Stimulated activated CD4-positive, alpha-beta T cell treated with anti-CD3 and anti-CD28 coated beads, Interleukin-1b, Interleukin-23, amount 100 ng/mL, for 4 hours (primary cell): ENCODE measurements at regions not wholly inside any gene's neighbourhood (a gene's known extent, or its start where the extent isn't known, plus 50 kb on each side); places are given as distances from the start of the nearest gene placed in this dataset.
"Not testable (repeated sequence)": the region's sequence is repeated elsewhere in the genome, so short reads cannot be mapped to it uniquely, and the experiment has no call there.

ENCODE experiments used
- DNase-seq, 2 donors: peaks; one replicate each; pipeline ENCODE4 v3.0.0-alpha.2; 2020; ENCODE audit warnings: low read depth in 2 of 2

GRCh38 chr5:101390151-101390908, 487.2 kb upstream of the ST8SIA4 start:
- DNase-seq = no peak

DNA sequence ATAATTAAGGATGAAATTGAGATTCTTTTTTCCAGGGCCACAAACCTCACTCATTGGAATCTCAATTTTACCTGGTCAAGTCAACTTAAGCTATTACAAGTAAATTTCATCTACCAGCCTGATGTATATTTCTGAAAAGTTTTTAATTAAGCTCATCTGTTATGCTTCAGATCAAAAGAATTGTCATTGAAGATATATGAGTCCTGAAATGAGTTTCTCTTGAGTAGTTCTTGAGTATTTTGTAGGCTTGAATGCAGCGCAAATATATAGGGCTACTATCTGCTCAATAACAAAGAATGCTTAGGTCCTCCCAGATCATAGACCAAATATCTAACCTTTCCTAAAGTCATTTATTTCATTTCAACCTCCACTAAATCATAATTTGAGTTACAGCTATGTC, 482.2 kb upstream of the ST8SIA4 start:
- DNase-seq = no peak

DNA sequence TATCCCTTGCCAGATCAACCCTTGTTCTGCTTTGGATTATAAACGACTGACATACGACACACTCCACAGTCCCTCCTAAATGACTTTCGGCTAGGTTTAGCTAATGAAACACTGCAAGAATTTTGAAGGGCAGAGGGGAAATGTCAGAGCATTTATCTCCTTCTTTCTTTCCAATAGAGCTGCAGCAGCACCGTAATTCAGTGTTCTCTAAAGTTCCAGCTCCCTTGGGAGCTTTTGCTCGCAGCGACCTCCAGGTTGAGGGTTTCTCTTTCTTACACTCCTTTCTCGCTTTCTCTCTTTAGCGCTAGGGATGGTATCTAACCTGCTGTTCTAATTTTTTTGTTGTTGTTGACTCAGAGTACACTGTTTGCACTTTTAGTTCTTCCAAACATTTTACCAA, 467.1 kb upstream of the ST8SIA4 start:
- DNase-seq = no peak

GRCh38 chr5:101364469-101364868, 461.4 kb upstream of the ST8SIA4 start:
- no peak for DNase-seq

GRCh38 chr5:101362067-101362466, 459.0 kb upstream of the ST8SIA4 start:
- no peak for DNase-seq

DNA sequence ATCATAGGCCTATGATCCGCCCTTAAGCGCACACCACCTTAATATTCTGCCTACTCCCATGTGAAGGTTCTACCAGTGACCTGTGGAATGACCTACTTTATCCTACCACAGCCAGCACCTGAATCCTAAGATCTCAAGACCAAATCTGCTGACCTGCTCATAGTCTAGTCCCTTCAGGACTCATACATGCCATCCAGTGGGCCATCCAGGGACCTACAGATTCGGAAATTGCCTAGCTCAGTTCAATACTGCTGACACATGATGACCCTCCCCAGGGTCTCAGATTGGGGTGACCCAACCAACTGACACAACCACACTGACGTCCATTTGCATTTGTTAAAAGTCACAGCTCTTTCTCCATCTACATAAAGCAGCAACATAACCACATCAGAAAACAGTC, 443.8 kb upstream of the ST8SIA4 start:
- DNase-seq = no peak

DNA sequence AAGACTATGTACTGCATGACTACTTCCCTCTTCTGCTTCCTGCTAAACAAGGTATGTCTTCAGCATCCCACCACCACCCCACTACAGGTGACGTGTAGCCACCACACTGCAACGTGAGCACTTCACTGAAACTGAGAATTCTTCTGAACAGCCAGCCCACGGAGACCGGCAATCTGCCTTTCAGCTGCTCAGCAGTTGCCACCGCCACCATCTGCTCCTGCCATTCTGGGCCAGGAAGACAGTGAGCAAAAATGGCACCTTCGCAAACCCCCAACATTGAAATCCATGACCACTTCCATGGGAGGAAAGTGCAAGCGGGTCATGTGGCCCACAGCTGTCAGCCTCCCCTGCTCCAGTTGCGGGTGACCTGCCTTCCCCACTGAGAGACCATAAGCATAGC, 443.4 kb upstream of the ST8SIA4 start:
- DNase-seq = no peak

DNA sequence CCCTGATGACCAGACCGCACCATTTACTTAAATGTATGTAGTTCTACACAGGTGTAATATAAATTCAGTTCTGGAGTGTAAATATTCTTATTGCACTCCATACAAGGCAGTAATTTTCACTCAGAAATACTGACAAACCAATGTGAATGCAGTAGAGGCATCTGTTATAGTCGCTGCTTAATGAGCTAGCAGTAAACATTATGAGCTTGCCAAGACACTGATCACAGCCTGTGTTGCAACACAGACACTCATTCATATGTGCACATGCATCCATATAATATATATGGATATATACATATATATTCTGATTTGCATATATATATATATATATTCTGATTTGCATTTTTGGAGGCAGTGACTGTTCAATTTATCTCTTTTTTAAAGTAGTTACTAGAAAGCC, 435.1 kb upstream of the ST8SIA4 start:
- DNase-seq = no peak

DNA sequence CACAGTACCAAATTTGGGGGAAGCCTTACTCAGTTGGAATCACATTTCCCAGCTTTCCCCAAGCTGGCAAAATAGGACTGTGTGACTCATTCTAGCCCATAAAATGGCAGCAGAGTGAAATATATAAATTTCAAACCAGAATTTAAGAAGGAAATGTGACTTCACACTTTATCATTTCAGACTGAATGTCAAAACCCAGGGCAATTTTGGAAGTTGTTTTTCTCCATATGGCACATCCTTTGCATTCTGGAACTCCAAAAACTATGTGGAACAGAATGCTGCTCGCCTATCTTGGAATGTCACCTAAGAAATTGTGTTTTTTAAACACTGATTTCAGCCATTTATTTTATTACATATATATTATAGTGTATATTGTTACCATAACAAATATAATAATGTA, 424.7 kb upstream of the ST8SIA4 start:
- DNase-seq = no peak

DNA sequence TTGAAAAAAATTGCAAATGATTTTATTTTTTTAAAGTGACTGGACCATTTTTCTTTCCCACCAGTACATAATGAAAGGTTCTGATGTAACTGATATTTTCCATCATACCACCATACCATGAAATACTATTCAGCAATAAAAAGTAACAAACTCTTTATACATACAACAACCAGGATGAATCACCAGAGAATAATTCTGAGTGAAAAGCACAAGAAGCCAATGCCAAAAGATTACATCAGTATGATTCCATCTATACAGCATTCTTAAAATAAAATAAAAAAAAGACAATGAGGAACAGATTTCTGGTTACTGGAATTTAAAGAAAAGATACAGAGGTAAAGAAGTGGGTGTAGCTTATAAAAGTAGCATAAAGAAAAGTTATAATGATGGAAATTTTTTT, 423.7 kb upstream of the ST8SIA4 start:
- no peak for DNase-seq

- not testable (repeated sequence) for DNase-seq
Observed at GRCh38 chr5:101316401-101316800, 413.3 kb upstream of the ST8SIA4 start.

DNA sequence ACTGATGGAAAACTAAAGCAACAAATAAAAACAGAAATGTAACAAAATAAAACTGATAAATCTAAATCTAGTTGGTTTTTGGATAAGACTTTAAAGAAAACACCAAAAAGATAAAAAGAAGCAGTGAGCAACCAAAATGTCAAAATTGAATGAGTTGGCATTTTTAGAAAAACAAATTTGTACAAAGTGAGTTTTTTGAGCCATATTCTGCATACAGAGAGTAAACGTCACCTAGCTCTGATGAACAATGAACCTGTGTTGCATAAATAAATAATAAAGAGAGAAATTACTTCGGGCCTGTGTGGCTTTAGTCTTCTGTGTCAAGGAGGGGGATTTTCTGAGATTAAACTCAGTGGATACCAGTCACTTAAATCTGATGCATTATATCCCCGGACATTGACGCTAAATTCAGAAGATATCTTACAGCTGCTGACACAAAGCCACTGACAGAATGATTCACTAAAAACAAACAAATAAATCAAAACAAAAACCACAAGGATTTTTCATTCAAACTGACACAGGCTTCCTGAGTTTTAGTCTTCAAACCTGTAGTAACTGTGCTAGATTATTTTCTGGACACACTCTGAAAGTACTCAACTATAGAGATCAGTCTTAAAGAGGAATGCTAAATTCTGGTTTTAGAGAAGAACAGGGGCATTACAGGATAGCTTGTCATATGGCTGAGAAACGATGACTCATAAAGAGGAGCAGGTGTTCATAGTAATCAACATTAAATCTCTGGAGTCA, 403.5 kb upstream of the ST8SIA4 start:
- no peak for DNase-seq

DNA sequence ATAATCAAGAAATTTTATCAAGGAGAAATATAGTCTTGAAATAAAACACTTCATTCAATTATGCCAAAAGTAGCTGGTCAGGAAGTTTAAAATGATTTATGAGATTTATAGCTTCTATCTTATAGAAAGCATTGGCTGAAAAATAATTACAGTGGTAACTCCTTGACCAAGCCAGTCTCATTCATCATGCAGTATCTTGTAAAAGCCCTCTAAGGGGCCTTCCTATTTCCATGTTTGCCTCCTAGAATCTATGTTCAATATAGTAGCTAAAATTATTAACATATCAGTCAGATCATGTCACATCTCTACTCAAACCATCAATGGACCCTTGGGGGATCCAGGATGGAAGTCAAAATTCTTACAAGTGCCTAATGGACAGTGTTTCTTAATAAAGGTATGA, 393.4 kb upstream of the ST8SIA4 start:
- DNase-seq = no peak

- no peak for DNase-seq
Observed at GRCh38 chr5:101292199-101292598, 389.1 kb upstream of the ST8SIA4 start.

- DNase-seq = not testable (repeated sequence)
Observed at GRCh38 chr5:101290761-101291160, 387.7 kb upstream of the ST8SIA4 start.

DNA sequence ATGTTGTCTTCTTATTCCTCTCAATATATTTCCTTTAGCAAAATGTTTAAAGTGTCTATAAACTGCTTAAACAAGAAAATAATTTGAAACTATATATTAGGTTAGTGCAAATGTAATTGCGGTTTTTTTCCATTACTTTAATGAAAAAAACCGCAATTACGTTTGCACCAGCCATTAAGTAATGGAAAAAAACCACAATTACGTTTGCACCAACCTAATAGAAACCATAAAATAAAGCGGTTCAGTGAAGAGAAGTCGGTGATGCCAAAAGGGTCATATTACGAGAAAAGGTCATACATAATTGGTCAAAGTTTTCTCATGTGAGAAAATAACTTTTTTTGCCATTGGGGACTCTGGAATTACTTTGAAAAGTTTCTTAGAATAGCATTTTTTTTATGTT, 385.6 kb upstream of the ST8SIA4 start:
- no peak for DNase-seq

- no peak for DNase-seq
Observed at GRCh38 chr5:101284736-101285375, 381.8 kb upstream of the ST8SIA4 start.

- DNase-seq = not testable (repeated sequence)
Observed at GRCh38 chr5:101283938-101284337, 380.9 kb upstream of the ST8SIA4 start.

DNA sequence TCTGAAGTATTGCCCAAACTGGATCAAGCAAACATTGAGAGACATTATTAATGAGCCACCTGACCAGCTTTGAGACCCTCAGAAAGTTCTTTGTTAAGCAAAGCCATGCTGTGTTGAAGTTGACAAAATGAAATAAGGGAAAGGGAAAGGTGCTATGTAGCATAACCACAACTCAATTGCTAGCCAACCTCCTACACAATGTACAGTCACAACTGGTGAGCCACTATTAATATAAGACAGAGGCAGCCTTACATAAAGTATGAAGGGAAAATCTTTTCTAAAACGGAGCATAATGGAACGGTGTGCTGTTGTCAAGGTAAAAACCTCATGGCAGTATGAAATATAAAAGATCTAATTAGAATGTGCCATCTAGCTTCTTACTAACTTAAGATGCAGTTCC, 375.8 kb upstream of the ST8SIA4 start:
- DNase-seq = no peak

GRCh38 chr5:101278011-101278687, 375.1 kb upstream of the ST8SIA4 start:
- DNase-seq = no peak

GRCh38 chr5:101271945-101272344, 368.9 kb upstream of the ST8SIA4 start:
- no peak for DNase-seq

DNA sequence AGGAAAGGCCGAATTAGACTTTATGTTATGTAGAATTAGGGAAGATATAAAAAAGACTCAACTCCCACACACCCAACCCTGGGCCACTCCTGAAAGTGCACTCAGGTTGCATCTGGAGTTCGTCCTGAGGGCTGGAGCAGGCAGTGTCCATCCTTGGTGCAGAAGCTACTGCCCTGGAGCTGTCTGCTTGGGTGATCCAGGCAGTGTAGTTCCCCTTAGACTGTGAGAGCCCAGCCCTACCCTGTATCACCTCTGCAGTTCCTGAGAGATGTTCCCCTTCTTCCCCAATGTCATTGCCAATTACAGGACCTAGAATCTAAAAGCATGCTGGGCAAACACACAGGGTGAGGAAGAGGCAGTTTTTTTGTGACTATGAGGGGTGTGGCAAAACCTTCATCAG, 368.3 kb upstream of the ST8SIA4 start:
- DNase-seq = no peak
